SK-N-MC (cell line): ENCODE measurements at regions not wholly inside any gene's neighbourhood (a gene's known extent, or its start where the extent isn't known, plus 50 kb on each side); places are given as distances from the start of the nearest gene placed in this dataset.
"Not testable (repeated sequence)": the region's sequence is repeated elsewhere in the genome, so short reads cannot be mapped to it uniquely, and the experiment has no call there.

ENCODE experiments used
- EZH2 ChIP-seq: fragments of 200-600 bp; sonication (generic); IDR thresholded peaks from one replicate; pipeline ENCODE4 v1.6.1; 2017; ENCODE audit warnings: antibody characterized with exemption
- FOXP2 ChIP-seq: optimal IDR thresholded peaks from 2 replicates; pipeline ENCODE3; 2011; ENCODE audit warnings: mild to moderate bottlenecking, moderate library complexity; ENCODE audit not compliant: insufficient read depth; ENCODE audit errors: extremely low read length, control extremely low read depth
- POLR2AphosphoS5 ChIP-seq: IDR thresholded peaks from 2 replicates; pipeline ENCODE4 v1.6.1; 2012; ENCODE audit warnings: mild to moderate bottlenecking, low read depth, low read length, borderline replicate concordance

DNA sequence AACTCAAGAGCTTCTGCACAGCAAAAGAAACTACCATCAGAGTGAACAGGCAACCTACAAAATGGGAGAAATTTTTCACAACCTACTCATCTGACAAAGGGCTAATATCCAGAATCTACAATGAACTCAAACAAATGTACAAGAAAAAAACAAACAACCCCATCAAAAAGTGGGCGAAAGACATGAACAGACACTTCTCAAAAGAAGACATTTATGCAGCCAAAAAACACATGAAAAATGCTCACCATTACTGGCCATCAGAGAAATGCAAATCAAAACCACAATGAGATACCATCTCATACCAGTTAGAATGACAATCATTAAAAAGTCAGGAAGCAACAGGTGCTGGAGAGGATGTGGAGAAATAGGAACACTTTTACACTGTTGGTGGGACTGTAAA, 83.6 kb downstream of the MTX3 start:
- TF ChIP-seq POLR2AphosphoS5, EZH2, FOXP2: not testable (repeated sequence)
